GM18498 (cell line): ENCODE measurements at regions not wholly inside any gene's neighbourhood (a gene's known extent, or its start where the extent isn't known, plus 50 kb on each side); places are given as distances from the start of the nearest gene placed in this dataset.
"Not testable (repeated sequence)": the region's sequence is repeated elsewhere in the genome, so short reads cannot be mapped to it uniquely, and the experiment has no call there.

Experiments used
- ATAC-seq: cut with Tn5 transposase; IDR thresholded peaks from one replicate; pipeline ENCODE4 v1.9.1; 2021; ENCODE audit warnings: mild to moderate bottlenecking, moderate library complexity; ENCODE audit not compliant: unreplicated experiment

GRCh38 chr4:72942565-72942964 lies 127.0 kb downstream of the COX18 start:
- ATAC-seq: no peak

GRCh38 chr4:72938516-72938915 lies 131.0 kb downstream of the COX18 start:
- ATAC-seq: no peak

GRCh38 chr4:72935462-72935861 lies 134.1 kb downstream of the COX18 start:
- ATAC-seq: no peak

GRCh38 chr4:72933029-72933428 lies 136.5 kb downstream of the COX18 start:
- ATAC-seq: no peak

GRCh38 chr4:72931346-72931745 lies 138.2 kb downstream of the COX18 start:
- no peak for ATAC-seq

- ATAC-seq: not testable (repeated sequence)
Observed at GRCh38 chr4:72929596-72930274, 139.8 kb downstream of the COX18 start.

GRCh38 chr4:72924814-72925213 lies 144.7 kb downstream of the COX18 start:
- no peak for ATAC-seq

GRCh38 chr4:72919937-72920336 lies 149.6 kb downstream of the COX18 start:
- ATAC-seq: no peak

GRCh38 chr4:72919464-72919863 lies 150.1 kb downstream of the COX18 start:
- no peak for ATAC-seq

- ATAC-seq: no peak
Observed at GRCh38 chr4:72918362-72918761, 151.2 kb downstream of the COX18 start.

GRCh38 chr4:72911316-72911715 lies 158.2 kb downstream of the COX18 start:
- no peak for ATAC-seq

GRCh38 chr4:72909461-72909860 lies 160.1 kb downstream of the COX18 start:
- no peak for ATAC-seq

- no peak for ATAC-seq
Observed at GRCh38 chr4:72902354-72902753, 167.2 kb downstream of the COX18 start.

- ATAC-seq: no peak
Observed at GRCh38 chr4:72901553-72901952, 168.0 kb downstream of the COX18 start.

- no peak for ATAC-seq
Observed at GRCh38 chr4:72900952-72901351, 168.6 kb downstream of the COX18 start.

- ATAC-seq: no peak
Observed at GRCh38 chr4:72899621-72900020, 169.9 kb downstream of the COX18 start.

GRCh38 chr4:72899214-72899613 lies 170.3 kb downstream of the COX18 start:
- ATAC-seq: no peak

- no peak for ATAC-seq
Observed at GRCh38 chr4:72896515-72896914, 173.0 kb downstream of the COX18 start.

GRCh38 chr4:72895408-72895807 lies 174.1 kb downstream of the COX18 start:
- no peak for ATAC-seq

- no peak for ATAC-seq
Observed at GRCh38 chr4:72893354-72894066, 176.0 kb downstream of the COX18 start.

GRCh38 chr4:72888331-72888730 lies 181.2 kb downstream of the COX18 start:
- no peak for ATAC-seq

GRCh38 chr4:72887152-72887551 lies 182.4 kb downstream of the COX18 start:
- ATAC-seq: no peak

GRCh38 chr4:72886602-72887001 lies 182.9 kb downstream of the COX18 start:
- no peak for ATAC-seq
